Astrocyte (in vitro differentiated cells and primary cell): ENCODE measurements at regions not wholly inside any gene's neighbourhood (a gene's known extent, or its start where the extent isn't known, plus 50 kb on each side); places are given as distances from the start of the nearest gene placed in this dataset.

Experiments used
- DNase-seq: peaks from one replicate; pipeline ENCODE4 v3.0.0-alpha.2; 2010; ENCODE audit warnings: low read depth
- FAIRE-seq: peaks from 2 replicates; lab custom pipeline; 2011; peaks lifted over from hg19 to GRCh38; lab: Jason Lieb, UNC
- H2AFZ ChIP-seq: 2 replicates; pipeline ENCODE4 v1.6.0; 2012; ENCODE audit warnings: low read depth, low read length, inconsistent platforms
- H3K27ac ChIP-seq: 2 replicates; pipeline ENCODE4 v1.5.1; 2011; ENCODE audit warnings: low read depth, low read length, inconsistent platforms
- H3K27me3 ChIP-seq: 2 replicates; pipeline ENCODE4 v1.6.0; 2011; ENCODE audit warnings: low read length, inconsistent platforms; ENCODE audit not compliant: insufficient read depth
- H3K36me3 ChIP-seq: 2 replicates; pipeline ENCODE4 v1.5.1; 2011; ENCODE audit warnings: low read length, inconsistent platforms; ENCODE audit not compliant: insufficient read depth
- H3K4me1 ChIP-seq: 2 replicates; pipeline ENCODE4 v1.5.1; 2011; ENCODE audit warnings: low read length, inconsistent platforms; ENCODE audit not compliant: insufficient read depth
- H3K4me2 ChIP-seq: 2 replicates; pipeline ENCODE4 v1.6.0; 2012; ENCODE audit warnings: low read length, inconsistent platforms
- H3K4me3 ChIP-seq: 2 replicates; pipeline ENCODE4 v1.5.1; 2011; ENCODE audit warnings: low read depth, mild to moderate bottlenecking, low read length, inconsistent platforms; ENCODE audit not compliant: insufficient read depth
- H3K79me2 ChIP-seq: 2 replicates; pipeline ENCODE4 v1.6.0; 2012; ENCODE audit warnings: mild to moderate bottlenecking, low read length, inconsistent platforms; ENCODE audit not compliant: insufficient read depth
- H3K9ac ChIP-seq: 2 replicates; pipeline ENCODE4 v1.6.0; 2012; ENCODE audit warnings: mild to moderate bottlenecking, low read length, inconsistent platforms
- H3K9me3 ChIP-seq: 2 replicates; pipeline ENCODE4 v1.5.1; 2012; ENCODE audit warnings: low read depth, mild to moderate bottlenecking, low read length, inconsistent platforms; ENCODE audit not compliant: insufficient read depth
- H4K20me1 ChIP-seq: 2 replicates; pipeline ENCODE4 v1.6.0; 2012; ENCODE audit warnings: low read length, inconsistent platforms; ENCODE audit not compliant: insufficient read depth
- H3K27ac Mint-ChIP-seq: one replicate; pipeline ENCODE4 v1.8.0; 2021; ENCODE audit warnings: mild to moderate bottlenecking, mixed read lengths; ENCODE audit not compliant: unreplicated experiment
- H3K27me3 Mint-ChIP-seq: one replicate; pipeline ENCODE4 v1.8.0; 2021; ENCODE audit warnings: low read depth, mixed read lengths; ENCODE audit not compliant: unreplicated experiment
- H3K36me3 Mint-ChIP-seq: one replicate; pipeline ENCODE4 v1.8.0; 2021; ENCODE audit warnings: low read depth, mixed read lengths; ENCODE audit not compliant: unreplicated experiment
- H3K4me1 Mint-ChIP-seq: one replicate; pipeline ENCODE4 v1.8.0; 2021; ENCODE audit warnings: low read depth, mixed read lengths; ENCODE audit not compliant: unreplicated experiment
- H3K4me3 Mint-ChIP-seq: one replicate; pipeline ENCODE4 v1.8.0; 2021; ENCODE audit warnings: mild to moderate bottlenecking, moderate library complexity, mixed read lengths; ENCODE audit not compliant: unreplicated experiment
- H3K9me3 Mint-ChIP-seq: one replicate; pipeline ENCODE4 v1.8.0; 2021; ENCODE audit warnings: mild to moderate bottlenecking, mixed read lengths; ENCODE audit not compliant: unreplicated experiment
- EZH2 ChIP-seq: IDR thresholded peaks from 2 replicates; pipeline ENCODE4 v1.6.1; 2012; ENCODE audit warnings: mild to moderate bottlenecking, low read length, inconsistent platforms; ENCODE audit not compliant: insufficient read depth
- TF ChIP-seq, protein P1 (sequence below): IDR thresholded peaks from 2 replicates; pipeline ENCODE4 v1.5.1; 2011; ENCODE audit warnings: low read depth, mild to moderate bottlenecking, inconsistent platforms, low read length, moderate library complexity; ENCODE audit not compliant: insufficient read depth

GRCh38 chr14:54312166-54312801, 84.5 kb upstream of the CDKN3 start:
- Histone ChIP-seq H3K27me3 (no peaks in the 10 kb centered on the region), H2AFZ (peak overlapping the region; percentile 2), H3K4me3 (peak overlapping the region; percentile 21), H3K36me3 (no peaks in the 10 kb centered on the region), H3K4me1 (peaks cover 18% of the 10 kb centered on the region), H3K9me3 (no peaks in the 10 kb centered on the region), H3K9ac (no peak overlapping the region), H3K4me2 (peak overlapping the region; percentile 73), H4K20me1 (no peaks in the 10 kb centered on the region), H3K27ac (peak overlapping the region; percentile 31), H3K79me2 (no peaks in the 10 kb centered on the region)
- Mint-ChIP-seq H3K4me1 (peaks cover 23% of the 10 kb centered on the region), H3K27ac (peak overlapping the region; percentile 8), H3K4me3 (no peak overlapping the region), H3K9me3 (peaks cover 9% of the 10 kb centered on the region), H3K27me3 (peaks cover 15% of the 10 kb centered on the region), H3K36me3 (no peaks in the 10 kb centered on the region)
- DNase-seq: peak; percentile 94
- FAIRE-seq: peak; percentile 91
- TF ChIP-seq, protein P1, sequence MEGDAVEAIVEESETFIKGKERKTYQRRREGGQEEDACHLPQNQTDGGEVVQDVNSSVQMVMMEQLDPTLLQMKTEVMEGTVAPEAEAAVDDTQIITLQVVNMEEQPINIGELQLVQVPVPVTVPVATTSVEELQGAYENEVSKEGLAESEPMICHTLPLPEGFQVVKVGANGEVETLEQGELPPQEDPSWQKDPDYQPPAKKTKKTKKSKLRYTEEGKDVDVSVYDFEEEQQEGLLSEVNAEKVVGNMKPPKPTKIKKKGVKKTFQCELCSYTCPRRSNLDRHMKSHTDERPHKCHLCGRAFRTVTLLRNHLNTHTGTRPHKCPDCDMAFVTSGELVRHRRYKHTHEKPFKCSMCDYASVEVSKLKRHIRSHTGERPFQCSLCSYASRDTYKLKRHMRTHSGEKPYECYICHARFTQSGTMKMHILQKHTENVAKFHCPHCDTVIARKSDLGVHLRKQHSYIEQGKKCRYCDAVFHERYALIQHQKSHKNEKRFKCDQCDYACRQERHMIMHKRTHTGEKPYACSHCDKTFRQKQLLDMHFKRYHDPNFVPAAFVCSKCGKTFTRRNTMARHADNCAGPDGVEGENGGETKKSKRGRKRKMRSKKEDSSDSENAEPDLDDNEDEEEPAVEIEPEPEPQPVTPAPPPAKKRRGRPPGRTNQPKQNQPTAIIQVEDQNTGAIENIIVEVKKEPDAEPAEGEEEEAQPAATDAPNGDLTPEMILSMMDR: no peak
- no peak for TF ChIP-seq EZH2

DNA sequence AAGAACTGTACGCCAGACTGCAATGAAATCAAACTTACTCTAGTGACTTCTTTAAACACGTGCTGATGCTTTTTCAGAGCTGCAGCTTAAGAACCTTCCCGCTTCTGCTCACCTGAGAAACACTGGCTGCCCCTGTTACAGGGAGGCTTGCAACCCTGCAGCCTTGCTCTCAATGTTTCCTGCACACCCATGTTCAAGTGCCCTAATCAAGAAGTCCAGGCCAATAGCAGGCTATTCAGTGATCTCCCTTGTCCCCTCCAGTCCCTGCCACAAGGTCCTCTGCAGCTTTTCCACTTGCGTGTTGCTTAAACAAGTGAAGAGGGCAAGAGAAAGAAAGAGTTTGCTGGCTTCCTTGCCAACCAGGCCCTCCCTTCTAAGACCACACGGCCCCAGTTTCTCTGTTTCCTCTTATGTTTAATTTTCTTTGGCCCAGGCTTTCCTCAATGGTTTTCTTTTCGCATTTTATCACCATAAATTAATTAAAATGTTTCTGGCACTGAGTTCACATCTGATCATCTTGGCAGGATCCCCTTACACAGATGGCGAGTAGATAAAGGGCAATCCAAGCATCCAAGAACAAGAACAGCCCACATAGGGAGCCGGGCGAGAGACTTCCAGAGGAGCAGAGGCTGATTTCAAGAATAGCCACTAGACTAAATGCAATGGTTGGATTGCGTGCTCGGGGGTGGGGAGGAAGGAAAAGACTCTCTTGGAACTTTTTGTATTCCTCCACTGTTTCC, 82.3 kb upstream of the CDKN3 start:
- peaks cover 31% of the 10 kb centered on the region for H3K4me1 Mint-ChIP-seq
- Histone ChIP-seq H4K20me1 (no peaks in the 10 kb centered on the region), H3K4me1 (peaks cover 18% of the 10 kb centered on the region), H2AFZ (no peak overlapping the region), H3K4me2 (no peak overlapping the region), H3K27ac (no peak overlapping the region), H3K79me2 (no peaks in the 10 kb centered on the region), H3K4me3 (no peak overlapping the region), H3K9ac (no peak overlapping the region), H3K9me3 (no peaks in the 10 kb centered on the region), H3K36me3 (no peaks in the 10 kb centered on the region), H3K27me3 (no peaks in the 10 kb centered on the region)
- H3K4me3 Mint-ChIP-seq: no peak overlapping the region
- peaks cover 2% of the 10 kb centered on the region for H3K9me3 Mint-ChIP-seq
- DNase-seq (no peak), FAIRE-seq (peak; percentile 43)
- H3K27me3 Mint-ChIP-seq: peaks cover 15% of the 10 kb centered on the region
- no peak for TF ChIP-seq EZH2
- TF ChIP-seq, protein P1: no peak
- no peak overlapping the region for H3K27ac Mint-ChIP-seq
- no peaks in the 10 kb centered on the region for H3K36me3 Mint-ChIP-seq

DNA sequence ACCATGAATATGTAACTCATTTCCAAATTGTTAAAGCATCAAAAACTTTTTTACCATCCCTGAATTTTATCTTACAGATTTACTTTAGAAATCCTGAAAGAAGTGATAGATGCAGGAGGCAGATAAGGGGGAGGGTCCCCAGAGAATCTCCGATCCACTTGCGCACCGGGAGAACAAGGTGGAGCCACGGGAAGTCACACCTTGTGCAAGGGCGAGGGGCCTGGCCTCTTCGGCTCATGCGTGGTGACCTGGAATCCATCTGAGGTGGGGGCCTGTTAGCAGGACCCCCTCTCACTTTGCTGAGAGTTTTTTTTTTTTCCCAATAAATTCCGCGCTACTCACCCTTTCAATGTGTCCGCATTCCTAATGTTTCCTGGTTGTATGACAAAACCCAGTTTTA, 80.2 kb upstream of the CDKN3 start:
- H4K20me1 ChIP-seq: no peaks in the 10 kb centered on the region
- no peak overlapping the region for H2AFZ ChIP-seq
- no peak for FAIRE-seq
- no peak overlapping the region for H3K9ac ChIP-seq
- Mint-ChIP-seq H3K4me1 (peaks cover 22% of the 10 kb centered on the region), H3K36me3 (no peaks in the 10 kb centered on the region), H3K9me3 (no peaks in the 10 kb centered on the region), H3K27me3 (peaks cover 23% of the 10 kb centered on the region), H3K4me3 (no peak overlapping the region), H3K27ac (no peak overlapping the region)
- H3K27ac ChIP-seq: no peak overlapping the region
- H3K27me3 ChIP-seq: no peaks in the 10 kb centered on the region
- no peak overlapping the region for H3K4me2 ChIP-seq
- H3K4me1 ChIP-seq: peaks cover 10% of the 10 kb centered on the region
- no peaks in the 10 kb centered on the region for H3K36me3 ChIP-seq
- no peak for TF ChIP-seq EZH2
- TF ChIP-seq, protein P1: no peak
- no peaks in the 10 kb centered on the region for H3K9me3 ChIP-seq
- DNase-seq: no peak
- no peak overlapping the region for H3K4me3 ChIP-seq
- no peaks in the 10 kb centered on the region for H3K79me2 ChIP-seq
